Prostate gland (tissue), 2 donors: ENCODE measurements at regions not wholly inside any gene's neighbourhood (a gene's known extent, or its start where the extent isn't known, plus 50 kb on each side); places are given as distances from the start of the nearest gene placed in this dataset.

Experiments used
- CTCF ChIP-seq, 4 experiments: fragments of 200-600 bp in 2 of 4; fragments of 450-650 bp in 2 of 4; sonication (generic) in 2 of 4; IDR thresholded peaks; 1 replicate in 3 of 4; 2 replicates in 1 of 4; pipeline ENCODE4 v1.5.1; 2016 to 2019; ENCODE audit warnings: antibody characterized with exemption in 4 of 4, mild to moderate bottlenecking in 2 of 4, moderate library complexity in 2 of 4
- POLR2A ChIP-seq: fragments of 450-650 bp; IDR thresholded peaks from one replicate; pipeline ENCODE4 v1.6.1; 2016; ENCODE audit warnings: antibody characterized with exemption, mild to moderate bottlenecking

GRCh38 chr20:10954137-10954840 is 280.5 kb upstream of the JAG1 start:
- TF ChIP-seq CTCF (IDR thresholded peaks at IDR 0.05) (no peak), POLR2A (no peak)
